AG09309 (cell line): ENCODE measurements at regions not wholly inside any gene's neighbourhood (a gene's known extent, or its start where the extent isn't known, plus 50 kb on each side); places are given as distances from the start of the nearest gene placed in this dataset.

Source experiments
- DNase-seq: peaks from one replicate; pipeline ENCODE4 v3.0.0-alpha.2; 2010; ENCODE audit warnings: low read depth
- H3K4me3 ChIP-seq: 2 replicates; pipeline ENCODE4 v1.5.1; 2011; ENCODE audit warnings: mild to moderate bottlenecking, low read depth, low read length, moderate library complexity; ENCODE audit not compliant: control insufficient read depth
- TF ChIP-seq, protein P1 (sequence below): IDR thresholded peaks from 2 replicates; pipeline ENCODE4 v1.5.1; 2011; ENCODE audit warnings: mild to moderate bottlenecking, low read depth, low read length, inconsistent platforms; ENCODE audit not compliant: insufficient read depth, control insufficient read depth; ENCODE audit errors: missing control alignments

- no peak for DNase-seq
- H3K4me3 ChIP-seq = no peak overlapping the region
- TF ChIP-seq, protein P1, sequence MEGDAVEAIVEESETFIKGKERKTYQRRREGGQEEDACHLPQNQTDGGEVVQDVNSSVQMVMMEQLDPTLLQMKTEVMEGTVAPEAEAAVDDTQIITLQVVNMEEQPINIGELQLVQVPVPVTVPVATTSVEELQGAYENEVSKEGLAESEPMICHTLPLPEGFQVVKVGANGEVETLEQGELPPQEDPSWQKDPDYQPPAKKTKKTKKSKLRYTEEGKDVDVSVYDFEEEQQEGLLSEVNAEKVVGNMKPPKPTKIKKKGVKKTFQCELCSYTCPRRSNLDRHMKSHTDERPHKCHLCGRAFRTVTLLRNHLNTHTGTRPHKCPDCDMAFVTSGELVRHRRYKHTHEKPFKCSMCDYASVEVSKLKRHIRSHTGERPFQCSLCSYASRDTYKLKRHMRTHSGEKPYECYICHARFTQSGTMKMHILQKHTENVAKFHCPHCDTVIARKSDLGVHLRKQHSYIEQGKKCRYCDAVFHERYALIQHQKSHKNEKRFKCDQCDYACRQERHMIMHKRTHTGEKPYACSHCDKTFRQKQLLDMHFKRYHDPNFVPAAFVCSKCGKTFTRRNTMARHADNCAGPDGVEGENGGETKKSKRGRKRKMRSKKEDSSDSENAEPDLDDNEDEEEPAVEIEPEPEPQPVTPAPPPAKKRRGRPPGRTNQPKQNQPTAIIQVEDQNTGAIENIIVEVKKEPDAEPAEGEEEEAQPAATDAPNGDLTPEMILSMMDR = no peak
Measured at GRCh38 chr4:22873899-22874298, 181.2 kb downstream of the GBA3 start.

DNA sequence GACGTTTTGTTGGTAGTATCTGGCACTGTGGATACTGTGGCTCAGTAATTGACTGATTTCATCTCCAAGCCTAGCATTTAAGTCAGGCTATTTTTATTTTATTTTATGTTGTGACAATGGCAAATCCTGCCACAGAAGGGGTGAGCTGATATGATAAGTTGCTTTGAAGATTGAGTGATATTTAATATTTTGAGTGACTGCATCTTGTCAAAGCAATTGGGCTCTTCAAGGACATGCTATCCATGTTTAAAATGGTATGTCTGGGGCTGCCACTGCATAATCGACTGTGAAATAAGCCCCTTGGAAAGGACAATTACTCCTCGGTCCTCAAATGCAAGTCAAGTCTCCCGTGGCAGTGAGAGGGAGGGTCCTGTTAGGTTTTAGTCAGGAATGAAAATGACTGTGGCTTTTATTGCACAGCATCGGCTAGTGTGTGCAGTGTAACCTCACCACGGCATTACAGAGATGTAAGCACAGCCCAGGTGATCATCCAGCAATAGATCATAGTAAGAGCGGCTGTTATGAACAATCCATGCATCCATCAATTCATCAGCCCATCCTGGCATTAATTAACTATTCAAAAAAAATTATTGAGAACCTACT, 178.2 kb downstream of the GBA3 start:
- TF ChIP-seq, protein P1 = no peak
- H3K4me3 ChIP-seq = no peak overlapping the region
- DNase-seq = no peak

DNA sequence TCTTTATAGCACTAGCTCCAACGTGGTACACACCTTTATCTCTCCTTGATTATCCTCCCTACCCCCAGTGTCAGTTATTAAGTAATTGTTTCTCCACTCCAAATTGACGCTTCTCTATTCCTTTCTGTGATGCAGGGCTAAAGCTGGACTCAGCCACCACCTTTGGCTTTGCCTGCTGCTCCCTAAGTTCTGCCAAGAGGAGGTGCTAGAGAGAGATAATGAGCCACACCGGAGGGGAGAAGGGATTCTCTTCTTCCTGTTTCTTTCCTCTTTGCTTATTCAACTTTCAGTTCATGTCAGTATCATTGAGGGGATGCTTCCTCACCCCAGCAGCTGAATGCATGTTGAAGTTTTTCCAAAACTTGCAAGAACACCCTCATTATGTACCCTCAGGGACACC, 176.5 kb downstream of the GBA3 start:
- H3K4me3 ChIP-seq = no peak overlapping the region
- TF ChIP-seq, protein P1 = no peak
- DNase-seq = no peak
